SK-N-SH (cell line): ENCODE measurements at regions not wholly inside any gene's neighbourhood (a gene's known extent, or its start where the extent isn't known, plus 50 kb on each side); places are given as distances from the start of the nearest gene placed in this dataset.
A peak's percentile ranks its signal among the peaks of the same experiment; 100 is the strongest.

ENCODE experiments used
- CTCF ChIA-PET: fragments of 300-600, 350-600 bp; formaldehyde crosslinking; extraction: SDS; loops from one replicate; lab custom pipeline; 2021; lab: Yijun Ruan, JAX
- POLR2A ChIA-PET: fragments of 350-600 bp; sonication (Branson Sonifier 250); formaldehyde crosslinking; extraction: SDS; loops from one replicate; lab custom pipeline; 2020; ENCODE audit warnings: antibody characterized with exemption, inconsistent platforms; lab: Yijun Ruan, JAX
- DNase-seq: peaks from one replicate; pipeline ENCODE4 v3.0.0; 2012
- H2AFZ ChIP-seq: fragments of 200-600 bp; sonication (generic); 2 replicates; pipeline ENCODE4 v1.8.1; 2016; ENCODE audit warnings: antibody characterized with exemption, mild to moderate bottlenecking, low read depth
- H3F3A ChIP-seq: fragments of 200-600 bp; sonication (generic); replicated peaks from 2 replicates; pipeline ENCODE3; 2016; ENCODE audit warnings: antibody characterized with exemption, mild to moderate bottlenecking; ENCODE audit not compliant: insufficient read depth
- H3K27ac ChIP-seq, 2 experiments: fragments of 200-500 bp in 1 of 2; fragments of 200-600 bp in 1 of 2; sonication (Bioruptor generic) in 1 of 2; sonication (generic), shearing (Covaris generic) in 1 of 2; 2 replicates each; pipeline versions ENCODE4 v1.5.1 to v1.6.1; 2014 to 2016; ENCODE audit warnings: low read depth in 2 of 2, inconsistent platforms in 1 of 2, low read length in 1 of 2, mild to moderate bottlenecking in 1 of 2, mixed read lengths in 1 of 2
- H3K27me3 ChIP-seq: fragments of 200-600 bp; sonication (generic), shearing (Covaris generic); 2 replicates; pipeline ENCODE4 v1.6.1; 2016; ENCODE audit warnings: mixed run types; ENCODE audit not compliant: insufficient read depth
- H3K36me3 ChIP-seq, 2 experiments: fragments of 200-500 bp in 1 of 2; fragments of 200-600 bp in 1 of 2; sonication (Bioruptor generic) in 1 of 2; sonication (generic) in 1 of 2; replicated peaks in 1 of 2; 2 replicates each; pipeline versions ENCODE3 to v1.5.1; 2014 to 2016; ENCODE audit warnings: low read length in 1 of 2, mild to moderate bottlenecking in 1 of 2; ENCODE audit not compliant: insufficient read depth in 2 of 2, control insufficient read depth in 1 of 2
- H3K4me1 ChIP-seq, 2 experiments: fragments of 200-500 bp in 1 of 2; fragments of 200-600 bp in 1 of 2; sonication (Bioruptor generic) in 1 of 2; sonication (generic), shearing (Covaris generic) in 1 of 2; 2 replicates each; pipeline versions ENCODE4 v1.5.1 to v1.6.1; 2014 to 2016; ENCODE audit warnings: low read depth in 1 of 2, low read length in 1 of 2, mixed run types in 1 of 2; ENCODE audit not compliant: insufficient read depth in 2 of 2, control insufficient read depth in 1 of 2
- H3K4me2 ChIP-seq: fragments of 200-600 bp; sonication (generic), shearing (Covaris generic); 2 replicates; pipeline ENCODE4 v1.6.1; 2017; ENCODE audit warnings: mixed run types
- H3K4me3 ChIP-seq, 2 experiments: fragments of 200-500 bp in 1 of 2; fragments of 200-600 bp in 1 of 2; sonication (Bioruptor generic) in 1 of 2; sonication (generic), shearing (Covaris generic) in 1 of 2; 2 replicates each; pipeline versions ENCODE4 v1.5.1 to v1.8.1; 2014 to 2016; ENCODE audit warnings: low read depth in 2 of 2, inconsistent platforms in 1 of 2, low read length in 1 of 2, mild to moderate bottlenecking in 1 of 2, mixed read lengths in 1 of 2, moderate library complexity in 1 of 2
- H3K79me2 ChIP-seq: fragments of 200-600 bp; sonication (generic); 2 replicates; pipeline ENCODE4 v1.8.1; 2017; ENCODE audit warnings: mild to moderate bottlenecking; ENCODE audit not compliant: insufficient read depth
- H3K9ac ChIP-seq: fragments of 200-600 bp; sonication (generic); 2 replicates; pipeline ENCODE4 v1.6.1; 2017; ENCODE audit warnings: mixed run types
- H3K9me2 ChIP-seq: fragments of 200-600 bp; sonication (generic); 2 replicates; pipeline ENCODE4 v1.6.1; 2017; ENCODE audit warnings: mixed run types
- H3K9me3 ChIP-seq: fragments of 200-600 bp; sonication (generic); 2 replicates; pipeline ENCODE4 v1.6.1; 2017; ENCODE audit warnings: mixed run types, mild to moderate bottlenecking, moderate library complexity
- H4K20me1 ChIP-seq: fragments of 200-600 bp; sonication (generic); 2 replicates; pipeline ENCODE4 v1.6.1; 2017; ENCODE audit warnings: mild to moderate bottlenecking, mixed run types; ENCODE audit not compliant: insufficient read depth
- CTCF ChIP-seq: fragments of 200-600 bp; sonication (generic); IDR thresholded peaks from 2 replicates; pipeline ENCODE4 v1.6.1; 2017; ENCODE audit warnings: antibody characterized with exemption, mild to moderate bottlenecking, moderate library complexity
- ELF1 ChIP-seq: IDR thresholded peaks from 2 replicates; pipeline ENCODE4 v1.4.0; 2012
- EP300 ChIP-seq, 2 experiments: IDR thresholded peaks; 2 replicates each; pipeline versions ENCODE4 v1.4.0 to v1.6.1; 2012; ENCODE audit warnings: borderline replicate concordance in 1 of 2, low read depth in 1 of 2, low read length in 1 of 2
- EZH2phosphoT487 ChIP-seq: fragments of 200-600 bp; sonication (generic); IDR thresholded peaks from 2 replicates; pipeline ENCODE4 v1.6.1; 2017; ENCODE audit warnings: low read depth, mixed run types, mild to moderate bottlenecking, antibody characterized with exemption, moderate library complexity, borderline replicate concordance
- FOSL2 ChIP-seq: IDR thresholded peaks from 2 replicates; pipeline ENCODE4 v1.4.0; 2012; ENCODE audit warnings: low read depth, mild to moderate bottlenecking, moderate library complexity, borderline replicate concordance
- FOXJ3 ChIP-seq: sonication (generic); formaldehyde crosslinking; IDR thresholded peaks from 2 replicates; pipeline ENCODE4 v1.5.1; 2020; ENCODE audit warnings: mild to moderate bottlenecking, missing genetic modification reagents
- FOXM1 ChIP-seq: IDR thresholded peaks from 2 replicates; pipeline ENCODE4 v1.4.0; 2012; ENCODE audit warnings: low read depth, mild to moderate bottlenecking
- GABPA ChIP-seq: IDR thresholded peaks from 2 replicates; pipeline ENCODE4 v1.4.0; 2012; ENCODE audit warnings: low read depth, mild to moderate bottlenecking
- GATA2 ChIP-seq: sonication (generic); formaldehyde crosslinking; IDR thresholded peaks from 2 replicates; pipeline ENCODE4 v1.5.0; 2020; ENCODE audit warnings: mild to moderate bottlenecking, missing genetic modification reagents
- JUND ChIP-seq: IDR thresholded peaks from 2 replicates; pipeline ENCODE4 v1.4.0; 2012
- MEF2A ChIP-seq: IDR thresholded peaks from 2 replicates; pipeline ENCODE4 v1.4.0; 2012; ENCODE audit warnings: low read depth, borderline replicate concordance
- NFIC ChIP-seq: IDR thresholded peaks from 2 replicates; pipeline ENCODE4 v1.4.0; 2012; ENCODE audit warnings: borderline replicate concordance
- PBX3 ChIP-seq: IDR thresholded peaks from 2 replicates; pipeline ENCODE4; 2012
- POLR2AphosphoS5 ChIP-seq: IDR thresholded peaks from 2 replicates; pipeline ENCODE4 v1.6.1; 2012; ENCODE audit warnings: low read depth, low read length
- RFX5 ChIP-seq: IDR thresholded peaks from 2 replicates; pipeline ENCODE4 v1.6.1; 2012; ENCODE audit warnings: mild to moderate bottlenecking, improper control_type of control experiment, low read length
- RXRA ChIP-seq: IDR thresholded peaks from 2 replicates; pipeline ENCODE4 v1.4.0; 2012; ENCODE audit warnings: low read depth, mild to moderate bottlenecking, borderline replicate concordance
- SIN3A ChIP-seq: IDR thresholded peaks from 2 replicates; pipeline ENCODE4 v1.6.1; 2012; ENCODE audit warnings: low read depth, mild to moderate bottlenecking, low read length, moderate library complexity, borderline replicate concordance
- TCF12 ChIP-seq: IDR thresholded peaks from 2 replicates; pipeline ENCODE4 v1.4.0; 2012
- TEAD4 ChIP-seq: IDR thresholded peaks from 2 replicates; pipeline ENCODE4 v1.4.0; 2012; ENCODE audit warnings: mild to moderate bottlenecking, borderline replicate concordance; ENCODE audit not compliant: insufficient read depth
- YY1 ChIP-seq: IDR thresholded peaks from 2 replicates; pipeline ENCODE4 v1.4.0; 2012; ENCODE audit warnings: low read depth, mild to moderate bottlenecking
- ZBTB33 ChIP-seq: IDR thresholded peaks from 2 replicates; pipeline ENCODE4 v1.4.0; 2012; ENCODE audit warnings: low read depth, borderline replicate concordance
- TF ChIP-seq, protein P1 (sequence below): IDR thresholded peaks from 2 replicates; pipeline ENCODE4 v1.4.0; 2012; ENCODE audit warnings: low read depth
- TF ChIP-seq, protein P2 (sequence below): fragments of 150-350 bp; IDR thresholded peaks from 2 replicates; pipeline ENCODE4 v1.6.1; 2017; ENCODE audit warnings: antibody characterized with exemption, low read length, low read depth, borderline replicate concordance

GRCh38 chr5:102627315-102627714, 127.8 kb upstream of the PAM start:
- H3F3A ChIP-seq: peaks cover 21% of the 10 kb centered on the region
- CTCF ChIA-PET: interaction anchor here (1.2 kb wide), 1 partner anchor 241 kb away, joined by 3 read pairs; no protein-coding TSS in a partner anchor
- peak overlapping the region; percentile 59; the same call in 1 of the 2 replicates for H3K4me2 ChIP-seq
- H3K27me3 ChIP-seq: no peaks in the 10 kb centered on the region
- H3K9ac ChIP-seq: no peak overlapping the region
- no peak overlapping the region for H2AFZ ChIP-seq
- TF ChIP-seq FOSL2 (peak; percentile 95), JUND (peak; percentile 98), ZBTB33 (peak; percentile 44; the same call in 1 of the 2 replicates), PBX3 (peak; percentile 93), TEAD4 (peak; percentile 88), TCF12 (peak; percentile 93), FOXJ3 (CRISPR knock-in tag) (no peak), EP300 (IDR thresholded peaks at IDR 0.05; ENCODE audit: borderline replicate concordance in 1 of 2, low read depth in 1 of 2, low read length in 1 of 2) (peak in 1 of 2 experiments; percentile 94; a peak in 2 of 4 replicates), EZH2phosphoT487 (no peak), RXRA (peak; percentile 51; the same call in 1 of the 2 replicates), RFX5 (no peak), GATA2 (CRISPR knock-in tag) (no peak), FOXM1 (peak; percentile 84), YY1 (no peak), POLR2AphosphoS5 (peak; percentile 59; the same call in 1 of the 2 replicates), MEF2A (no peak; the same call in 1 of the 2 replicates), CTCF (no peak), GABPA (peak; percentile 10; the same call in 1 of the 2 replicates), NFIC (peak; percentile 65; the same call in 1 of the 2 replicates), SIN3A (no peak), ELF1 (no peak)
- TF ChIP-seq, protein P1, sequence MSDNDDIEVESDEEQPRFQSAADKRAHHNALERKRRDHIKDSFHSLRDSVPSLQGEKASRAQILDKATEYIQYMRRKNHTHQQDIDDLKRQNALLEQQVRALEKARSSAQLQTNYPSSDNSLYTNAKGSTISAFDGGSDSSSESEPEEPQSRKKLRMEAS: peak; percentile 49; the same call in 1 of the 2 replicates
- TF ChIP-seq, protein P2, sequence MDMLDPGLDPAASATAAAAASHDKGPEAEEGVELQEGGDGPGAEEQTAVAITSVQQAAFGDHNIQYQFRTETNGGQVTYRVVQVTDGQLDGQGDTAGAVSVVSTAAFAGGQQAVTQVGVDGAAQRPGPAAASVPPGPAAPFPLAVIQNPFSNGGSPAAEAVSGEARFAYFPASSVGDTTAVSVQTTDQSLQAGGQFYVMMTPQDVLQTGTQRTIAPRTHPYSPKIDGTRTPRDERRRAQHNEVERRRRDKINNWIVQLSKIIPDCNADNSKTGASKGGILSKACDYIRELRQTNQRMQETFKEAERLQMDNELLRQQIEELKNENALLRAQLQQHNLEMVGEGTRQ: no peak
- H3K4me1 ChIP-seq: peaks cover 24 to 32% of the 10 kb centered on the region in 2 experiments
- H3K36me3 ChIP-seq: no peaks in the 10 kb centered on the region
- H3K27ac ChIP-seq: peak overlapping the region; percentile 47 to 66
- no peaks in the 10 kb centered on the region for H4K20me1 ChIP-seq
- H3K4me3 ChIP-seq: no peak overlapping the region
- DNase-seq: no peak
- H3K9me2 ChIP-seq: no peaks in the 10 kb centered on the region
- H3K9me3 ChIP-seq: no peaks in the 10 kb centered on the region
- H3K79me2 ChIP-seq: no peaks in the 10 kb centered on the region
- POLR2A ChIA-PET: no interaction called here
